SK-N-SH treated with all-trans-retinoic acid at 6 μM for 48 hours (cell line): ENCODE measurements at regions not wholly inside any gene's neighbourhood (a gene's known extent, or its start where the extent isn't known, plus 50 kb on each side); places are given as distances from the start of the nearest gene placed in this dataset.

Source experiments
- ATAC-seq: fragments of 200-7000 bp; cut with Tn5 transposase; 3 replicates; pipeline ENCODE4 v1.9.1; 2020; ENCODE audit warnings: mild to moderate bottlenecking, moderate library complexity
- ARNTL ChIP-seq: fragments of 450-650 bp; formaldehyde crosslinking; IDR thresholded peaks from 2 replicates; pipeline ENCODE4 v1.5.0; 2020; ENCODE audit warnings: low read depth, mild to moderate bottlenecking, moderate library complexity, borderline replicate concordance
- BACH2 ChIP-seq: fragments of 250-450 bp; sonication (Bioruptor Pico); IDR thresholded peaks from 2 replicates; pipeline ENCODE4 v1.9.0; 2021; ENCODE audit warnings: mild to moderate bottlenecking, borderline replicate concordance
- ESRRG ChIP-seq: fragments of 250-450 bp; sonication (Bioruptor Pico); IDR thresholded peaks from 2 replicates; pipeline ENCODE4 v1.6.1; 2021; ENCODE audit warnings: mild to moderate bottlenecking
- GLIS3 ChIP-seq: fragments of 250-450 bp; sonication (Bioruptor Pico); IDR thresholded peaks from 2 replicates; pipeline ENCODE4 v1.5.0; 2020; ENCODE audit warnings: mild to moderate bottlenecking, moderate library complexity
- ISL1 ChIP-seq: fragments of 250-450 bp; sonication (Bioruptor Pico); IDR thresholded peaks from 2 replicates; pipeline ENCODE4 v2.1.2; 2022; ENCODE audit warnings: mild to moderate bottlenecking, moderate library complexity
- OSR1 ChIP-seq: fragments of 250-450 bp; sonication (Bioruptor Pico); IDR thresholded peaks from 2 replicates; pipeline ENCODE4 v1.8.0; 2022; ENCODE audit warnings: moderate library complexity, mild to moderate bottlenecking, inconsistent platforms
- PATZ1 ChIP-seq: fragments of 250-450 bp; sonication (Bioruptor Pico); IDR thresholded peaks from 2 replicates; pipeline ENCODE4 v1.8.0; 2020; ENCODE audit warnings: mild to moderate bottlenecking, moderate library complexity, borderline replicate concordance
- PPARA ChIP-seq: fragments of 250-450 bp; sonication (Bioruptor Pico); IDR thresholded peaks from 2 replicates; pipeline ENCODE4 v1.5.0; 2020; ENCODE audit warnings: mild to moderate bottlenecking, borderline replicate concordance
- SNAI2 ChIP-seq: fragments of 250-450 bp; sonication (Bioruptor Pico); IDR thresholded peaks from 2 replicates; pipeline ENCODE4 v1.5.0; 2020; ENCODE audit warnings: mild to moderate bottlenecking, moderate library complexity
- TCF4 ChIP-seq: fragments of 250-450 bp; sonication (Bioruptor Pico); IDR thresholded peaks from 2 replicates; pipeline ENCODE4 v1.8.0; 2021; ENCODE audit warnings: mild to moderate bottlenecking, moderate library complexity, borderline replicate concordance
- TOX ChIP-seq: fragments of 250-450 bp; sonication (Bioruptor Pico); IDR thresholded peaks from 2 replicates; pipeline ENCODE4 v1.8.0; 2021; ENCODE audit warnings: mild to moderate bottlenecking, moderate library complexity, borderline replicate concordance
- TSHZ2 ChIP-seq: fragments of 250-450 bp; sonication (Bioruptor Pico); IDR thresholded peaks from 2 replicates; pipeline ENCODE4 v1.5.0; 2020; ENCODE audit warnings: mild to moderate bottlenecking, moderate library complexity
- ZC3H10 ChIP-seq: fragments of 250-450 bp; sonication (Bioruptor Pico); IDR thresholded peaks from 2 replicates; pipeline ENCODE4 v1.5.1; 2021; ENCODE audit warnings: mild to moderate bottlenecking, moderate library complexity
- ZFP3 ChIP-seq: fragments of 250-450 bp; sonication (Bioruptor Pico); IDR thresholded peaks from 2 replicates; pipeline ENCODE4 v1.5.0; 2020; ENCODE audit warnings: mild to moderate bottlenecking, moderate library complexity
- ZFP30 ChIP-seq: fragments of 450-650 bp; formaldehyde crosslinking; IDR thresholded peaks from 2 replicates; pipeline ENCODE4 v1.5.0; 2022; ENCODE audit warnings: mild to moderate bottlenecking, moderate library complexity
- ZNF565 ChIP-seq: fragments of 450-650 bp; formaldehyde crosslinking; conservative IDR thresholded peaks from 2 replicates; pipeline ENCODE4 v1.5.0; 2020; ENCODE audit warnings: low read depth, mild to moderate bottlenecking, moderate library complexity
- ZNF70 ChIP-seq: fragments of 450-650 bp; formaldehyde crosslinking; IDR thresholded peaks from 2 replicates; pipeline ENCODE4 v1.5.0; 2020; ENCODE audit warnings: mild to moderate bottlenecking, moderate library complexity
- TF ChIP-seq, protein P1 (sequence below): fragments of 250-450 bp; sonication (Bioruptor Pico); IDR thresholded peaks from 2 replicates; pipeline ENCODE4 v1.8.0; 2021; ENCODE audit warnings: low read depth, mild to moderate bottlenecking, moderate library complexity, borderline replicate concordance
- TF ChIP-seq, protein P2 (sequence below): fragments of 250-450 bp; sonication (Bioruptor Pico); IDR thresholded peaks from 2 replicates; pipeline ENCODE4 v1.5.1; 2020; ENCODE audit warnings: low read depth, mild to moderate bottlenecking, moderate library complexity
- TF ChIP-seq, protein P3 (sequence below): fragments of 250-450 bp; sonication (Bioruptor Pico); IDR thresholded peaks from 2 replicates; pipeline ENCODE4 v1.5.1; 2021; ENCODE audit warnings: mild to moderate bottlenecking, moderate library complexity

- TF ChIP-seq GLIS3 (CRISPR knock-in tag) (no peak), ZFP30 (no peak), ZFP3 (CRISPR knock-in tag) (no peak), OSR1 (CRISPR knock-in tag) (no peak), ZC3H10 (CRISPR knock-in tag) (no peak), TOX (CRISPR knock-in tag) (no peak), ZNF565 (CRISPR knock-in tag) (no peak), TCF4 (CRISPR knock-in tag) (no peak), BACH2 (CRISPR knock-in tag) (no peak), ESRRG (no peak), TSHZ2 (CRISPR knock-in tag) (no peak), SNAI2 (CRISPR knock-in tag) (no peak), ARNTL (CRISPR knock-in tag) (no peak), ZNF70 (no peak), PPARA (CRISPR knock-in tag) (no peak)
- TF ChIP-seq, protein P1, sequence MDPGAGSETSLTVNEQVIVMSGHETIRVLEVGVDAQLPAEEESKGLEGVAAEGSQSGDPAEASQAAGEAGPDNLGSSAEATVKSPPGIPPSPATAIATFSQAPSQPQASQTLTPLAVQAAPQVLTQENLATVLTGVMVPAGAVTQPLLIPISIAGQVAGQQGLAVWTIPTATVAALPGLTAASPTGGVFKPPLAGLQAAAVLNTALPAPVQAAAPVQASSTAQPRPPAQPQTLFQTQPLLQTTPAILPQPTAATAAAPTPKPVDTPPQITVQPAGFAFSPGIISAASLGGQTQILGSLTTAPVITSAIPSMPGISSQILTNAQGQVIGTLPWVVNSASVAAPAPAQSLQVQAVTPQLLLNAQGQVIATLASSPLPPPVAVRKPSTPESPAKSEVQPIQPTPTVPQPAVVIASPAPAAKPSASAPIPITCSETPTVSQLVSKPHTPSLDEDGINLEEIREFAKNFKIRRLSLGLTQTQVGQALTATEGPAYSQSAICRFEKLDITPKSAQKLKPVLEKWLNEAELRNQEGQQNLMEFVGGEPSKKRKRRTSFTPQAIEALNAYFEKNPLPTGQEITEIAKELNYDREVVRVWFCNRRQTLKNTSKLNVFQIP (CRISPR knock-in tag), result no peak
- TF ChIP-seq, protein P2, sequence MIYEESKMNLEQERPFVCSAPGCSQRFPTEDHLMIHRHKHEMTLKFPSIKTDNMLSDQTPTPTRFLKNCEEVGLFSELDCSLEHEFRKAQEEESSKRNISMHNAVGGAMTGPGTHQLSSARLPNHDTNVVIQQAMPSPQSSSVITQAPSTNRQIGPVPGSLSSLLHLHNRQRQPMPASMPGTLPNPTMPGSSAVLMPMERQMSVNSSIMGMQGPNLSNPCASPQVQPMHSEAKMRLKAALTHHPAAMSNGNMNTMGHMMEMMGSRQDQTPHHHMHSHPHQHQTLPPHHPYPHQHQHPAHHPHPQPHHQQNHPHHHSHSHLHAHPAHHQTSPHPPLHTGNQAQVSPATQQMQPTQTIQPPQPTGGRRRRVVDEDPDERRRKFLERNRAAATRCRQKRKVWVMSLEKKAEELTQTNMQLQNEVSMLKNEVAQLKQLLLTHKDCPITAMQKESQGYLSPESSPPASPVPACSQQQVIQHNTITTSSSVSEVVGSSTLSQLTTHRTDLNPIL (CRISPR knock-in tag), result no peak
- TF ChIP-seq, protein P3, sequence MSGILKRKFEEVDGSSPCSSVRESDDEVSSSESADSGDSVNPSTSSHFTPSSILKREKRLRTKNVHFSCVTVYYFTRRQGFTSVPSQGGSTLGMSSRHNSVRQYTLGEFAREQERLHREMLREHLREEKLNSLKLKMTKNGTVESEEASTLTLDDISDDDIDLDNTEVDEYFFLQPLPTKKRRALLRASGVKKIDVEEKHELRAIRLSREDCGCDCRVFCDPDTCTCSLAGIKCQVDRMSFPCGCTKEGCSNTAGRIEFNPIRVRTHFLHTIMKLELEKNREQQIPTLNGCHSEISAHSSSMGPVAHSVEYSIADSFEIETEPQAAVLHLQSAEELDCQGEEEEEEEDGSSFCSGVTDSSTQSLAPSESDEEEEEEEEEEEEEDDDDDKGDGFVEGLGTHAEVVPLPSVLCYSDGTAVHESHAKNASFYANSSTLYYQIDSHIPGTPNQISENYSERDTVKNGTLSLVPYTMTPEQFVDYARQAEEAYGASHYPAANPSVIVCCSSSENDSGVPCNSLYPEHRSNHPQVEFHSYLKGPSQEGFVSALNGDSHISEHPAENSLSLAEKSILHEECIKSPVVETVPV (CRISPR knock-in tag), result no peak
- ATAC-seq, result no peak
Measured at GRCh38 chr10:113469796-113470195, 83.1 kb upstream of the HABP2 start.

GRCh38 chr10:113470372-113471240 lies 82.2 kb upstream of the HABP2 start:
- no peak for ATAC-seq
- TF ChIP-seq PATZ1 (no peak), SNAI2 (CRISPR knock-in tag) (no peak), TOX (CRISPR knock-in tag) (no peak), ISL1 (CRISPR knock-in tag) (no peak), ESRRG (no peak)
- TF ChIP-seq, protein P3 (CRISPR knock-in tag), result no peak
- TF ChIP-seq, all 23 proteins: peak for 0
